A549 (cell line): ENCODE measurements at regions not wholly inside any gene's neighbourhood (a gene's known extent, or its start where the extent isn't known, plus 50 kb on each side); places are given as distances from the start of the nearest gene placed in this dataset.
A peak's percentile ranks its signal among the peaks of the same experiment; 100 is the strongest.

ENCODE experiments used
- BCL3 ChIP-seq: fragments of >200 bp; sonication (Bioruptor Twin); formaldehyde crosslinking; IDR thresholded peaks from 3 replicates; pipeline ENCODE4 v1.6.1; 2016
- CBX8 ChIP-seq: fragments of 200-600 bp; sonication (generic); IDR thresholded peaks from 2 replicates; pipeline ENCODE4 v1.6.1; 2016
- CHD2 ChIP-seq: fragments of 150-350 bp; IDR thresholded peaks from 2 replicates; pipeline ENCODE4 v1.6.1; 2014; ENCODE audit warnings: low read length; ENCODE audit not compliant: partially characterized antibody
- E2F6 ChIP-seq: IDR thresholded peaks from 2 replicates; pipeline ENCODE4 v1.6.1; 2012; ENCODE audit warnings: low read depth, borderline replicate concordance
- EHMT2 ChIP-seq: fragments of 200-600 bp; sonication (generic); IDR thresholded peaks from 2 replicates; pipeline ENCODE4 v1.6.1; 2016; ENCODE audit warnings: antibody characterized with exemption, low read depth, mild to moderate bottlenecking, moderate library complexity
- FOSL2 ChIP-seq, 2 experiments: fragments of 450-650 bp in 1 of 2; fragments of >200 bp in 1 of 2; sonication (Bioruptor Twin) in 1 of 2; formaldehyde crosslinking; IDR thresholded peaks; 2 replicates each; pipeline versions ENCODE4 v1.5.0 to v1.6.1; 2016 to 2020; ENCODE audit warnings: mild to moderate bottlenecking in 1 of 2, moderate library complexity in 1 of 2
- HEYL ChIP-seq: fragments of 250-450 bp; sonication (Bioruptor Pico); IDR thresholded peaks from 2 replicates; pipeline ENCODE4 v1.8.0; 2021; ENCODE audit warnings: mild to moderate bottlenecking, moderate library complexity
- HOXB13 ChIP-seq: fragments of 250-450 bp; sonication (Bioruptor Pico); IDR thresholded peaks from 2 replicates; pipeline ENCODE4 v1.5.0; 2020; ENCODE audit warnings: low read depth, mild to moderate bottlenecking, moderate library complexity
- JUN ChIP-seq, 2 experiments: fragments of >200 bp; sonication (Bioruptor Twin); formaldehyde crosslinking; IDR thresholded peaks; 2 replicates in 1 of 2; 3 replicates in 1 of 2; pipeline ENCODE4 v1.6.1; 2016 to 2017
- JUNB ChIP-seq: fragments of >200 bp; sonication (Bioruptor Twin); formaldehyde crosslinking; IDR thresholded peaks from 2 replicates; pipeline ENCODE4 v1.6.1; 2016
- KDM1A ChIP-seq: fragments of 200-600 bp; sonication (generic); IDR thresholded peaks from 2 replicates; pipeline ENCODE4 v1.6.1; 2016; ENCODE audit warnings: low read depth, mild to moderate bottlenecking
- KDM5A ChIP-seq: fragments of 200-600 bp; sonication (generic); IDR thresholded peaks from 2 replicates; pipeline ENCODE4 v1.6.1; 2016; ENCODE audit warnings: antibody characterized with exemption, mild to moderate bottlenecking
- MAFK ChIP-seq: fragments of 450-650 bp; IDR thresholded peaks from 2 replicates; pipeline ENCODE4 v1.6.1; 2014; ENCODE audit not compliant: partially characterized antibody
- MYC ChIP-seq: IDR thresholded peaks from 2 replicates; pipeline ENCODE4 v1.6.1; 2012; ENCODE audit warnings: mild to moderate bottlenecking, inconsistent platforms, low read length, improper control_type of control experiment, borderline replicate concordance
- NPAS2 ChIP-seq: fragments of 250-450 bp; sonication (Bioruptor Pico); IDR thresholded peaks from 2 replicates; pipeline ENCODE4 v1.8.0; 2022; ENCODE audit warnings: mild to moderate bottlenecking, moderate library complexity, borderline replicate concordance
- RARB ChIP-seq: fragments of 250-450 bp; sonication (Bioruptor Pico); IDR thresholded peaks from 2 replicates; pipeline ENCODE4 v1.8.0; 2021; ENCODE audit warnings: mild to moderate bottlenecking, moderate library complexity
- RCOR1 ChIP-seq: fragments of 150-350 bp; IDR thresholded peaks from 2 replicates; pipeline ENCODE4 v1.6.1; 2014; ENCODE audit warnings: antibody characterized with exemption, low read length, low read depth
- REST ChIP-seq: fragments of 200-600 bp; sonication (generic); IDR thresholded peaks from 2 replicates; pipeline ENCODE4 v1.6.1; 2016; ENCODE audit warnings: antibody characterized with exemption, mild to moderate bottlenecking, moderate library complexity
- RNF2 ChIP-seq: fragments of 200-600 bp; sonication (generic); IDR thresholded peaks from 2 replicates; pipeline ENCODE4 v1.6.1; 2016; ENCODE audit warnings: low read depth, mild to moderate bottlenecking, antibody characterized with exemption, moderate library complexity, borderline replicate concordance
- SREBF2 ChIP-seq: fragments of 450-650 bp; IDR thresholded peaks from 2 replicates; pipeline ENCODE4 v1.6.1; 2014; ENCODE audit warnings: mild to moderate bottlenecking, moderate library complexity
- ZNF302 ChIP-seq: fragments of 250-450 bp; sonication (Bioruptor Pico); IDR thresholded peaks from 2 replicates; pipeline ENCODE4 v1.9.0; 2021; ENCODE audit warnings: inconsistent platforms, mild to moderate bottlenecking, moderate library complexity
- TF ChIP-seq, protein P1 (sequence below): fragments of 450-650 bp; IDR thresholded peaks from 2 replicates; pipeline ENCODE4 v1.6.1; 2014; ENCODE audit warnings: antibody characterized with exemption
- TF ChIP-seq, protein P2 (sequence below): fragments of >200 bp; sonication (Bioruptor Twin); formaldehyde crosslinking; IDR thresholded peaks from 2 replicates; pipeline ENCODE4 v1.6.1; 2016
- TF ChIP-seq, protein P3 (sequence below): fragments of >200 bp; sonication (Bioruptor Twin); formaldehyde crosslinking; IDR thresholded peaks from 3 replicates; pipeline ENCODE4 v1.5.1; 2016

GRCh38 chr2:150167711-150168110 is 319.8 kb downstream of the RND3 start (continued):
- no peak for TF ChIP-seq REST
- TF ChIP-seq RNF2 = no peak
- TF ChIP-seq, protein P1, sequence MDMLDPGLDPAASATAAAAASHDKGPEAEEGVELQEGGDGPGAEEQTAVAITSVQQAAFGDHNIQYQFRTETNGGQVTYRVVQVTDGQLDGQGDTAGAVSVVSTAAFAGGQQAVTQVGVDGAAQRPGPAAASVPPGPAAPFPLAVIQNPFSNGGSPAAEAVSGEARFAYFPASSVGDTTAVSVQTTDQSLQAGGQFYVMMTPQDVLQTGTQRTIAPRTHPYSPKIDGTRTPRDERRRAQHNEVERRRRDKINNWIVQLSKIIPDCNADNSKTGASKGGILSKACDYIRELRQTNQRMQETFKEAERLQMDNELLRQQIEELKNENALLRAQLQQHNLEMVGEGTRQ = no peak
- no peak for TF ChIP-seq EHMT2
- no peak for TF ChIP-seq RCOR1
- TF ChIP-seq E2F6 = no peak
- TF ChIP-seq BCL3 = peak; percentile 28; the same call in 1 of the 3 replicates
- peak; percentile 87 for TF ChIP-seq JUNB
- no peak for TF ChIP-seq HOXB13
- peak; percentile 79 for TF ChIP-seq FOSL2 (IDR thresholded peaks at IDR 0.05)
- peak; percentile 94 for TF ChIP-seq FOSL2 (CRISPR knock-in tag; IDR thresholded peaks at IDR 0.05)
- TF ChIP-seq CHD2 = no peak
- peak; percentile 45 to 48; a peak in 3 of 5 replicates for TF ChIP-seq JUN (IDR thresholded peaks at IDR 0.05)
- no peak for TF ChIP-seq KDM5A
- no peak for TF ChIP-seq HEYL
- TF ChIP-seq, protein P2, sequence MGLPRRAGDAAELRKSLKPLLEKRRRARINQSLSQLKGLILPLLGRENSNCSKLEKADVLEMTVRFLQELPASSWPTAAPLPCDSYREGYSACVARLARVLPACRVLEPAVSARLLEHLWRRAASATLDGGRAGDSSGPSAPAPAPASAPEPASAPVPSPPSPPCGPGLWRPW = no peak
- no peak for TF ChIP-seq CBX8
- TF ChIP-seq, protein P3, sequence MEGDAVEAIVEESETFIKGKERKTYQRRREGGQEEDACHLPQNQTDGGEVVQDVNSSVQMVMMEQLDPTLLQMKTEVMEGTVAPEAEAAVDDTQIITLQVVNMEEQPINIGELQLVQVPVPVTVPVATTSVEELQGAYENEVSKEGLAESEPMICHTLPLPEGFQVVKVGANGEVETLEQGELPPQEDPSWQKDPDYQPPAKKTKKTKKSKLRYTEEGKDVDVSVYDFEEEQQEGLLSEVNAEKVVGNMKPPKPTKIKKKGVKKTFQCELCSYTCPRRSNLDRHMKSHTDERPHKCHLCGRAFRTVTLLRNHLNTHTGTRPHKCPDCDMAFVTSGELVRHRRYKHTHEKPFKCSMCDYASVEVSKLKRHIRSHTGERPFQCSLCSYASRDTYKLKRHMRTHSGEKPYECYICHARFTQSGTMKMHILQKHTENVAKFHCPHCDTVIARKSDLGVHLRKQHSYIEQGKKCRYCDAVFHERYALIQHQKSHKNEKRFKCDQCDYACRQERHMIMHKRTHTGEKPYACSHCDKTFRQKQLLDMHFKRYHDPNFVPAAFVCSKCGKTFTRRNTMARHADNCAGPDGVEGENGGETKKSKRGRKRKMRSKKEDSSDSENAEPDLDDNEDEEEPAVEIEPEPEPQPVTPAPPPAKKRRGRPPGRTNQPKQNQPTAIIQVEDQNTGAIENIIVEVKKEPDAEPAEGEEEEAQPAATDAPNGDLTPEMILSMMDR = no peak
- no peak for TF ChIP-seq MYC
- TF ChIP-seq ZNF302 (CRISPR knock-in tag) = no peak
- TF ChIP-seq RARB = no peak
- TF ChIP-seq NPAS2 = no peak
- TF ChIP-seq KDM1A = no peak
- TF ChIP-seq SREBF2 = no peak
- TF ChIP-seq MAFK = no peak
- TF ChIP-seq, all 56 proteins: peak for 12
